ENCODE measurements at regions not wholly inside any gene's neighbourhood (a gene's known extent, or its start where the extent isn't known, plus 50 kb on each side); places are given as distances from the start of the nearest gene placed in this dataset.

GRCh38 chr2:111679202-111679601 lies 204.8 kb downstream of the ANAPC1 start:
- no peak for TF ChIP-seq CTCF (IDR thresholded peaks at IDR 0.05; ENCODE audit: borderline replicate concordance, extremely low read depth, low read length, poor library complexity, severe bottlenecking)
- no peak for TF ChIP-seq EZH2 (IDR thresholded peaks at IDR 0.05; ENCODE audit: borderline replicate concordance, low read depth, low read length, severe bottlenecking)
